H1 (cell line): ENCODE measurements at regions not wholly inside any gene's neighbourhood (a gene's known extent, or its start where the extent isn't known, plus 50 kb on each side); places are given as distances from the start of the nearest gene placed in this dataset.

Source experiments
- NANOG ChIP-seq: IDR thresholded peaks from 2 replicates; pipeline ENCODE4 v1.6.1; 2011; ENCODE audit warnings: low read length, low read depth, mild to moderate bottlenecking, inconsistent platforms; ENCODE audit not compliant: insufficient read depth, poor library complexity, severe bottlenecking
- RXRA ChIP-seq: IDR thresholded peaks from 2 replicates; pipeline ENCODE4 v1.6.1; 2011; ENCODE audit warnings: low read depth, mild to moderate bottlenecking, low read length, moderate library complexity; ENCODE audit not compliant: insufficient read depth
- TAF1 ChIP-seq: IDR thresholded peaks from 2 replicates; pipeline ENCODE4 v1.6.1; 2011; ENCODE audit warnings: mild to moderate bottlenecking, low read depth, low read length

- TF ChIP-seq RXRA: no peak
- no peak for TF ChIP-seq TAF1
- TF ChIP-seq NANOG: no peak
These were observed 122.9 kb upstream of the IL12B start (continued) for GRCh38 chr5:159453209-159453608.
